ENCODE measurements at regions not wholly inside any gene's neighbourhood (a gene's known extent, or its start where the extent isn't known, plus 50 kb on each side); places are given as distances from the start of the nearest gene placed in this dataset.

GRCh38 chr10:120971671-120972070, 120.5 kb downstream of the WDR11 start:
- no peak for TF ChIP-seq EZH2 (IDR thresholded peaks at IDR 0.05; ENCODE audit: borderline replicate concordance, insufficient read depth, low read depth, low read length, poor library complexity, severe bottlenecking)
- TF ChIP-seq, protein P1, sequence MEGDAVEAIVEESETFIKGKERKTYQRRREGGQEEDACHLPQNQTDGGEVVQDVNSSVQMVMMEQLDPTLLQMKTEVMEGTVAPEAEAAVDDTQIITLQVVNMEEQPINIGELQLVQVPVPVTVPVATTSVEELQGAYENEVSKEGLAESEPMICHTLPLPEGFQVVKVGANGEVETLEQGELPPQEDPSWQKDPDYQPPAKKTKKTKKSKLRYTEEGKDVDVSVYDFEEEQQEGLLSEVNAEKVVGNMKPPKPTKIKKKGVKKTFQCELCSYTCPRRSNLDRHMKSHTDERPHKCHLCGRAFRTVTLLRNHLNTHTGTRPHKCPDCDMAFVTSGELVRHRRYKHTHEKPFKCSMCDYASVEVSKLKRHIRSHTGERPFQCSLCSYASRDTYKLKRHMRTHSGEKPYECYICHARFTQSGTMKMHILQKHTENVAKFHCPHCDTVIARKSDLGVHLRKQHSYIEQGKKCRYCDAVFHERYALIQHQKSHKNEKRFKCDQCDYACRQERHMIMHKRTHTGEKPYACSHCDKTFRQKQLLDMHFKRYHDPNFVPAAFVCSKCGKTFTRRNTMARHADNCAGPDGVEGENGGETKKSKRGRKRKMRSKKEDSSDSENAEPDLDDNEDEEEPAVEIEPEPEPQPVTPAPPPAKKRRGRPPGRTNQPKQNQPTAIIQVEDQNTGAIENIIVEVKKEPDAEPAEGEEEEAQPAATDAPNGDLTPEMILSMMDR (IDR thresholded peaks at IDR 0.05): no peak

Data from B cell (primary cell).